Mononuclear cell (primary cell): ENCODE measurements at regions not wholly inside any gene's neighbourhood (a gene's known extent, or its start where the extent isn't known, plus 50 kb on each side); places are given as distances from the start of the nearest gene placed in this dataset.
"Not testable (repeated sequence)": the region's sequence is repeated elsewhere in the genome, so short reads cannot be mapped to it uniquely, and the experiment has no call there.

Source experiments
- H3K27me3 ChIP-seq: 2 replicates; pipeline ENCODE4 v1.6.0; 2011; ENCODE audit warnings: low read length, control low read depth; ENCODE audit not compliant: insufficient read depth
- H3K4me1 ChIP-seq: 2 replicates; pipeline ENCODE4 v1.5.1; 2011; ENCODE audit warnings: mild to moderate bottlenecking, low read length, control low read depth; ENCODE audit not compliant: insufficient read depth
- H3K4me3 ChIP-seq: 2 replicates; pipeline ENCODE4 v1.5.1; 2011; ENCODE audit warnings: mild to moderate bottlenecking, low read length, moderate library complexity
- H3K9me3 ChIP-seq: 2 replicates; pipeline ENCODE4 v1.5.1; 2011; ENCODE audit warnings: low read depth, mild to moderate bottlenecking, control low read depth, low read length

DNA sequence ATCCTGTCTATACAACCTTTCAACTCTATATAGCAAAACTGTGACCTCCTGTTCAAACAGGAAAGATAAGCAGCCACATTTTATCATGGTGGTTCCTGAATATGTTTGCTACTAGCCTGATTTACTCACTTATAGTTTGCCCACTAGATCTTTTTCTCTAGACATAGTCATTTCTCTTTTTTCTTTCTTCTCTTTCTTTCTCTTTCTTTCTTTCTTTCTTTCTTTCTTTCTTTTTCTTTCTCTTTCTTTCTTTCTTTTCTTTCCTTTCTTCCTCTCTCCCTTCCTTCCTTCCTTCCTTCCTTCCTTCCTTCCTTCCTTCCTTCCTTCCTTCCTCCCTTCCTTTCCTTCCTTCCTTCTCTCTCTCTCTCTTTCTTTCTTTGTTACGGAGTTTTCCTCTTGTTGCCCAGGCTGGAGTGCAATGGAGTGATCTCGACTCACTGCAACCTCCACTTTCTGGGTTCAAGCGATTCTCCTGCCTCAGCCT, 142.0 kb upstream of the TBL1XR1 start:
- not testable (repeated sequence) for H3K27me3 ChIP-seq, H3K4me3 ChIP-seq, H3K9me3 ChIP-seq
- peaks cover 61% of the 10 kb centered on the region for H3K4me1 ChIP-seq

DNA sequence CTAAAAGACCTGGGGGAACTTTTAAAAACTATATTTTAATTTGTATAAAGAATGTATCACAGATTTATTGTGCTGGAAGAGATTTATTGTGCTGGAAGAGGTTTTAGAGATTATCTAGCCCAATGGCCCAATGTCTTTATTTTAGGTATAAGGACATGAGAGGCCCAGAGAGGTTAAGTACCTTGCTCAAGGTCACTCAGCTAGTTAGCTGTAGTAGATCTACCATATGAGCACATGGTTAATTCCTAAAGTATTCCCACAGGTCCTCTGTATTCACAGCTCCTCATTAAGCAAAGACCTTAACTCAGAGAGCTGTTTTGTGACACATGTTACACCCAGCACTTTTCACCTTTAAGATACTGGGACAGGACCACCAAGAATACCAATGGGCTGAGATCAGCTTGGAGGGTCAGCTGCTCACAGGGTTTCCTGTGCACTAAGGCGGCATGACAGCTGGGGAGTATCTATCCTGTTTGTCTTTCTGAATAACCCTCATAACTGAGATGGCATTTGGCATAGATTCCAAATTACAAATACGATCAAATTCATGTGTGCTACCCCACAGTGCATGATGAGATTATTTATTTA, 143.1 kb upstream of the TBL1XR1 start:
- Histone ChIP-seq H3K4me3 (no peak overlapping the region), H3K4me1 (peaks cover 60% of the 10 kb centered on the region), H3K27me3 (no peaks in the 10 kb centered on the region), H3K9me3 (no peaks in the 10 kb centered on the region)

DNA sequence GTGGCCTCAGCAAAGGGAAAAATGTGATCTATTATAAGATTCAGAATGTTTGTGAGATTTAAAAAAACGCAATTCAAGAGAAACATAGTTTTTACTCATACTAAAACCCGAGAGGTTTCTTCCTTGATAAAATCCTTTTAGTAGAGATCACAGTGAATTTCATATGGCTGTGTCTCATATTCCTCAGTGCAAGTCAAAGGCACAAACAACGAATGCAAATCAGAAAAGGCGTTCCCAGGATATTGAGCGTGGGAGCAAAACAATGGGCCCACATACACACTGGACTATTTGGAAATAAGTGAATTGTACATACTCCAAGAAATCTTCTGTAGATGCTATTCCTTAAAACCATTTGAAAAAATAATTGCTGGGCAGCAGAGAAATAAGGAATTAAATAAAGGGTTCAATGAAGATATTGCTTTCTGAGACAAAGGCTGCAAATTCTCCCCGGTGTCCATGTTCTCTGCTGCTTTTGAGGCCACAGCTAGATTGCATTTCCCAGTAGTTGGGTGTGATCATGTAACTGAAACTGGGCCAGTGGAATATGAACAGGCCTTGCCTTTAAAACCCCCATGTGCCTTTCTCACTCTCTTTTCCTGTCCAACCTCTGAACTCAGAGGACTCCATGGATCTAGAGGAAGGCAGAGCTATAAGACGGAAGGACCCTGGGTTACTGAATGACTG, 144.6 kb upstream of the TBL1XR1 start:
- H3K27me3 ChIP-seq, result no peaks in the 10 kb centered on the region
- H3K4me1 ChIP-seq, result peaks cover 53% of the 10 kb centered on the region
- H3K4me3 ChIP-seq, result no peak overlapping the region
- no peaks in the 10 kb centered on the region for H3K9me3 ChIP-seq

DNA sequence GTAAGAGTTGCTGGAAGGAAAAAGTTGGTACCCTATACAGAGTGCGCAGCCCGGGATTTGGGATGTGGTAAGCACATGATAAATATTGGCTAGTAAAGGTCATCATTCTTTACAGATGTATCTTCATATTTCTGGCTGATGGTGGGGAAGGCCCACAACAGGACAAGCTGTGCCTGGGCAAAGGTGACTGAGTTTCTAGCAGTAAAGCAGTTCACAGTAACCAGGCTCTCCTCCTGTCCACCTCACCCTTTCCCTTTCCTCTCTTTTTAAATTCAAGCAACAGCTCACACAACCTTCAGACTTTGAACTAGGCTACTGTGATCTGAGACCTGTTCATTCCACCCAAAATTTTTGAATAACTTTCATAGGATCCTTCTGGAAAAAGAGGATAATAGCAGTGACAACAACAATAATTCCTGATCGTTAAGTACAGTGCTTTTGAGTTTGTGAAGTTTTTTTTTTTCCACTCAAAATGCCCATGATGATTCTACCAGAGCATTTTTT, 145.9 kb upstream of the TBL1XR1 start:
- no peaks in the 10 kb centered on the region for H3K9me3 ChIP-seq
- H3K4me3 ChIP-seq, result no peak overlapping the region
- peaks cover 40% of the 10 kb centered on the region for H3K4me1 ChIP-seq
- no peaks in the 10 kb centered on the region for H3K27me3 ChIP-seq

DNA sequence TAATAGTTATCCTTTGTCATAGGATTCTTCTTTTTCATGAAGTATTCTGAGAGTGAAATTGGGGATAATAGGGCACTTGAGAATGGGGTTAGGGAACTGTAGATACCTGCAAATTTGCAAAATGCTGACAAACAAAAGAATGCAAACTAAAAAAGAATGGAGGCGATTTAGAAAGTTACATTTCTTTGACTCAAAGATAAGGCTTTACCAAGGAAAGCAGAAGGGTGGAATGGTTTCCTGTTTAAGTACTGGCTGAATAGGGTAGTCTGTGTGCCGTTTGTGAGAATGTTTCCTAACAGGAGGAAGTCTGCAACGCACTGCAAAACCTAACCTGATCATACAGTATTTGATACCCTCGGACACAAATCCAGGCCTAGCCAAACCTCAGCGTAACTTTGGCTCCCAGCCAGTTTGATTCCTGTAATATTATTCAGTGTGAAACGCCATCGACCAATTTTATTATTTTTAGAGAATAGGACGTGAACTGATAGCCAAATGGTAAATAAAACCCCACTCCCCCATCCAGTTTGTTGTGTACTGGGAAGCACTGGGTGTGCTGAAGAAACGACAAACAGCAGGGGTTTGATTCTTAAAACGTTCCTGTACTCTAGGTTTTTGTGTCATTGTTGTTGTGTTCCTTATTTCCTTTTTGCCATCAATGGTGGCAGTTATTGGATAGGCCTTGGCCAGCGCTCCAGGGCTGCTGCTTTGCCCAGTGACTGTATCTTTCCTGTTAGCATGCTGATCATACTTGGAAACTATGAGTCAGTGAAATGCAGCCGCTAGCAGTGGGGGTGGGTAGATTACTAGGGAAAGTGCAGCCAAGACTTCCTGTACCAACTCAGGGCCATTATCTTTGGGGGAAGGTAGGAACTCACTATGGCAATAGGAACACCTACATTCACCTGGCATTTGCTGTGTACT, 148.0 kb upstream of the TBL1XR1 start:
- Histone ChIP-seq H3K27me3 (no peaks in the 10 kb centered on the region), H3K4me1 (peaks cover 30% of the 10 kb centered on the region), H3K4me3 (no peak overlapping the region), H3K9me3 (no peaks in the 10 kb centered on the region)

DNA sequence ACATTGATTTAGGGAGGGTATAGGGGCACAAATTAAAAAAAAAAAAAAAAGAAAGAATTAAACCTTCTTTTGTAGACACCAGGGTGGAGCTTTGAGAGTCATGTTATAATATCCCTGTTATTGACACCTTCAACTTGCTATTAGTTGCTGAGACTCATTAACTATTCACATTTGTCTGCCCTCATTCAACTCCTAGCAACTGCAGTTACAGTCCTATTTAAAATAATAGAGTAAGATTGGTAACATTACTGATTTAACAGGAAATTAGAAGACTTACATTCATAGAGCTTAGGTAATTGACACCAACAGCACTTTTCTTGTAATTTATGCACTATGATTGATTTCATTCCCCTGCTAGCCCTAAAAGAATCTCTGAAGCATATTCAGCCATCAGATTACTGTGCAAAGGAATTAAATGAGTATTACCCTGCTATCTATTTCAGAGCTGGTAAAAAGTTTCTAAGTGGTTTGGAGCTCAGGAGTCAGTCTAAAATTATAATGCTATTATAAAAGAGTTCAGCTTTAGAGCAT, 148.8 kb upstream of the TBL1XR1 start:
- H3K4me1 ChIP-seq, result peaks cover 27% of the 10 kb centered on the region
- no peaks in the 10 kb centered on the region for H3K27me3 ChIP-seq
- no peak overlapping the region for H3K4me3 ChIP-seq

DNA sequence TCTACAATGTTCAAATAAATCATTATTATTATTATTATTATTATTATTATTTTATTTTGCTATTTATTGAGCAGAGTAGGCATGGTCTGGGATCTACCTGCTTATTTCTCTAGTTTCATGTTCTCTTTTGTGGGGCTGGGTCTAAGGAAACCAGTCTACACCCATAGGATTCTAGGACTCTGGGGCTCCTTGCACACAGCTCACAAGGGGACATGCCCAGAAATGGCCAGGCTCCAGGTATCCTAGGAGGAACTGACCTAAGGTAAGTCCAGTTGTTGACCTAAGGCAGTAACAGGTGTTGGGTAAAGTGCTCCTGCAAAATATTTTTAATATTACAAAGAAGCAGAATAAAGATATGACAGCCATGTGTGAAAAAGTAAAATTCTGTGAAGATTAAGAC, 149.6 kb upstream of the TBL1XR1 start:
- Histone ChIP-seq H3K27me3 (no peaks in the 10 kb centered on the region), H3K4me3 (no peak overlapping the region), H3K9me3 (no peaks in the 10 kb centered on the region), H3K4me1 (peaks cover 31% of the 10 kb centered on the region)

More for the DNA sequence above, 148.8 kb upstream of the TBL1XR1 start:
- no peaks in the 10 kb centered on the region for H3K9me3 ChIP-seq

DNA sequence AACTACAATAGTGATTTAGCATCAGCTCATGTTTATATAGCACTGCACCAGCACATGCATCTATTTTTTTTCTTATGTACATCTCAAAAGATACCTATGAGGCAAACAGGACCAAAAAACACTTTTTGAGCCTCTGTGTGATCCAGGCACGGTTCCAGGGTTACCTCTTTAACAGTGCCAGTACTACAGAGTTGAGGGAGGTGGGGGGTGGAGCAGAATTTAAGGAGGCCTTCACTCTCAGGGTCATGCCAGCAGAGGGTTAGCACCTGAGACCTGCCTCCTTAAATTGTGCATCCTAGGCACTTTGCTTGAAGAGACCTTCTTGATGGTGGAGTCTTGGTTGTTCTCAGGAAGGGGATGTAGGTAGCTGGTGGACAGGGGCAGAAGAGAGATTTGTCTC, 150.3 kb upstream of the TBL1XR1 start:
- Histone ChIP-seq H3K4me3 (no peak overlapping the region), H3K27me3 (no peaks in the 10 kb centered on the region), H3K4me1 (peaks cover 31% of the 10 kb centered on the region), H3K9me3 (no peaks in the 10 kb centered on the region)

DNA sequence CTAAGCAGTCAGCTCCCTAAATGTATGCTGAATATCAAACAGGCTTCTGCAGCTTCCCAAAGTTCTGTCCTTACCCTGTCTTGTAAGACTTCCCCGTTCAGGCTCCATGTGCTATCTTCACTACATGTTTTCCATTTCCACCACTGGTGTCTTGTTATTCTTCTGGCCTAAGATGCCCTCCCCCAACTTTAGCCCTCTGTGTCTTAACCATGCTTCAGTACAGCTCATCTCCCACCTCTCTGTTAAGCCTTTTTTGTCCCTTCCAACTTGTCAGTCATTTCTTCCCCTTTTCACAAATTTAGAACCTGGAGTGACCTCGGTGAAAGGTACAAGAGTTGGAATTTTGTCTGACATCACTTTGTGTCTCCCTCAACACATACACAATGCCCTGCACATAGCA, 151.7 kb upstream of the TBL1XR1 start:
- Histone ChIP-seq H3K4me1 (peaks cover 40% of the 10 kb centered on the region), H3K4me3 (no peak overlapping the region), H3K27me3 (no peaks in the 10 kb centered on the region), H3K9me3 (no peaks in the 10 kb centered on the region)

DNA sequence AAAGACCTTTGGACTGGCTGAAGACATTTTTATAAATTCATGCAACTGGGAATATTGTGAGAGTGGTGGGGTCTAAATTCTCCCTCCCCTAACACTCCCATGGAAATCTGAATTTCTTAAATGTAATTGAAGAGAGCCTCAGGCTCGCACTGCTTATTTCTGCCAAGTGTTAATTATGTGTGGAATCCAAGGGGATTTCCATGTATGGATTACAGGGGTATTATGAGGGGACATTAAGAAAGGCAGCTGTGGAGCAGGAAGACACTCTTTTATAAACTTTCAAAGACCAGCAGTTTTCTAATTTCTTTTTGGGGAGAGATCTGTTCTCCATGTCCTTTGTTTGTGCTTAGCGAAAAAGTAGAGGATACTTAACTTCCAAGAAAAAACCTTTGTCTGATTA, 152.1 kb upstream of the TBL1XR1 start:
- Histone ChIP-seq H3K27me3 (no peaks in the 10 kb centered on the region), H3K4me3 (no peak overlapping the region), H3K9me3 (no peaks in the 10 kb centered on the region), H3K4me1 (peaks cover 40% of the 10 kb centered on the region)

DNA sequence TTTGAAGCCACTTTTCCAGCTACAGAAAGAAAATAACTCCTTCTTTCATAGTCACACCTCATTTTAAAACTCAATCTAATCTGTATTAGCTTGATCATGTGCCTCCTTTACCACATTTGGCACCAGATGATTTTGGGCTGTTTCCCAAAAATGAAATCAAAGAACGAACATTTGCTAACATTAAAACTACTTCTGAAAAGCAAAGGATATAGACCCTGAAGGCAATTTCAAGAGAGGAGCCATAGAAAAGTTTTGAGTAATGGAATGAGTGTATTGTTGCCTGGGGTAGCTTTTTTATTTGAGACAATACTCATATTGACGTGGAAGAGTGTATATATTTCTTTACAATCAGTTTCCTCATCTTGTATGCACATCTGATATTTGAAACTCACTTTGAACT, 152.8 kb upstream of the TBL1XR1 start:
- H3K9me3 ChIP-seq, result no peaks in the 10 kb centered on the region
- no peaks in the 10 kb centered on the region for H3K27me3 ChIP-seq
- no peak overlapping the region for H3K4me3 ChIP-seq
- peaks cover 32% of the 10 kb centered on the region for H3K4me1 ChIP-seq

DNA sequence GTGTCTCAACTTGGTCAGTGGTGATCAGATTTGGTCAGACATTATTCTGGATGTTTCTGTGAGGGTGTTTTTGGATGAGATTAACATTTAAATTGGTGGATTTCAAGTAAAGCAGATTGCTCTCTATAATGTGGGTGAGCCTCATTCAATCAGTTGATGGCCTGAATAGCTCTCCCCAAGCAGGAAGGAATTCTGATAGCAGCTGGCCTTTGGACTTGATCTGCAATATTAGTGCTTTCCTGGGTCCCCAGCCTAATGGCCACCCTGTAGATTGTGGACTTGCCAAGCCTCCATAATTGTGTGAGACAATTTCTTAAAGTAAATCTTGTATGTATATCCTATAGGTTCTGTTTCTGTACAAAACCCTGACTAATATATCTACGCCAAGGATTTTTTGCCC, 153.9 kb upstream of the TBL1XR1 start:
- no peaks in the 10 kb centered on the region for H3K27me3 ChIP-seq
- no peaks in the 10 kb centered on the region for H3K9me3 ChIP-seq
- H3K4me1 ChIP-seq, result peaks cover 21% of the 10 kb centered on the region
- H3K4me3 ChIP-seq, result no peak overlapping the region

DNA sequence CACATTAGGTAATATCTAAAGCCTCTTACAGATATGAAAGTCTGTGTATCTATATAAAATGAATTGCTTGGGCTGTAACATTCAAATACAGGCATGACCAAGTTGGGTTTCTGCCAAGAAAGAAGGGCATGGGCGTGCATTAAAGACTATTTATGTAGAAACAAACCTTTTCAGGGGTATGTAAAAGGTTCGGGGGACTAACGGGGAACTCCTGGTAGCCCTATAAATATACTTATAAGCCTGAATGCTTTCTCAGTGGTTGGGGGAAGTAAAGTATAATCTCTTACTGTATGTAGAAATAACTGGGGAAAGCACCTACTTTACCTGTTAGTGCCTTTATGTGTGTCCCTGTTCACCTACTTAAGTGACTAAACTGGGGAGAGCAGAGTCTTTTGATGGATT, 154.5 kb upstream of the TBL1XR1 start:
- H3K4me1 ChIP-seq, result peaks cover 26% of the 10 kb centered on the region
- H3K9me3 ChIP-seq, result no peaks in the 10 kb centered on the region
- H3K27me3 ChIP-seq, result no peaks in the 10 kb centered on the region
- H3K4me3 ChIP-seq, result no peak overlapping the region

DNA sequence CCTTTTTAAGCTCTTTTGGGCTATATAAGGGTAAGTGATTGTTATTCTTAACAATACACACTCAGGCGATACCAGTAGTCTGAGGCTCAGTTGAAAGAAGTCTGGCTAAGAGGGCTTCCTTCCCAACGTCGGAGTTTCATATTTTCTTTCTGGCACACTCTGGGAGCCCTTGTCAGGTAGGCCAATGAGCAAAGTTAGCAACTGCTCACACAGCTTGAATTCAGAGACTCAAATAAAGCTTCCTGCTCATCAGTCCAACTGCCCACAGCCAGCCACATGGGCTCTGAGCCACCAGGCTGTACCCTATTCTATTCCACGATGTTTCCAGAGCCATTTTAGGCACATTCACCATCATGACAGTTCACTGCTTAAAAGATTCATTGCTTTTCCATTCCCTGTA, 155.1 kb upstream of the TBL1XR1 start:
- H3K4me3 ChIP-seq, result no peak overlapping the region
- H3K4me1 ChIP-seq, result peaks cover 33% of the 10 kb centered on the region
- no peaks in the 10 kb centered on the region for H3K9me3 ChIP-seq
- no peaks in the 10 kb centered on the region for H3K27me3 ChIP-seq

DNA sequence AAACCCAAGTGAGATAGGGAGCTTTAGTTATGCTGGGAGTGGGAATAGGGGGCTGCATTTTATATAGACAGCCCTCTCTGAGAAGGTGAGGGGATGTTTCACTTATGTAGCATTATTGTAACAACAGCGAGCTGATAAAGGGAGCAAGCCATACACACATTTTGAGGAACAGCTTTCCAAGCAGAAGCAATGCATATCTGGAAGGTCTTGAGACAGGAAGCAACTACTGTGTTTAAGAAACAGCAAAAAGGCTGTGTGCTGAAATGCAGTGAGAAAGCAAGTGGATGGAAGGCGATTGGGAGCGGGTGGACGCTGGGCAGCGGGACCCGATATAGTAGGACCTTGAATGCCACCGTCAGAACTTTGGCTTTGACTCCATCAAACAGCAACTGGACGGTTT, 155.9 kb upstream of the TBL1XR1 start:
- Histone ChIP-seq H3K4me3 (no peak overlapping the region), H3K27me3 (no peaks in the 10 kb centered on the region), H3K4me1 (peaks cover 40% of the 10 kb centered on the region), H3K9me3 (no peaks in the 10 kb centered on the region)
